Right lobe of liver (tissue), 4 donors: ENCODE measurements at regions not wholly inside any gene's neighbourhood (a gene's known extent, or its start where the extent isn't known, plus 50 kb on each side); places are given as distances from the start of the nearest gene placed in this dataset.

Experiments
- CTCF ChIP-seq, 4 donors: fragments of 200-600 bp in 3 of 4; fragments of 450-650 bp in 1 of 4; IDR thresholded peaks; one replicate each; pipeline versions ENCODE4 v1.5.1 to v1.8.0; 2016 to 2022; ENCODE audit warnings: antibody characterized with exemption in 4 of 4, mild to moderate bottlenecking in 2 of 4
- POLR2A ChIP-seq: fragments of 450-650 bp; IDR thresholded peaks from one replicate; pipeline ENCODE4 v1.6.1; 2017; ENCODE audit warnings: antibody characterized with exemption, mild to moderate bottlenecking
- donor health status: DM: no; HTN: no; CAD: no.
- donor health status: DM: no; HTN: no; CAD: no.
- donor health status: DM: no; HTN: yes; CAD: no.

DNA sequence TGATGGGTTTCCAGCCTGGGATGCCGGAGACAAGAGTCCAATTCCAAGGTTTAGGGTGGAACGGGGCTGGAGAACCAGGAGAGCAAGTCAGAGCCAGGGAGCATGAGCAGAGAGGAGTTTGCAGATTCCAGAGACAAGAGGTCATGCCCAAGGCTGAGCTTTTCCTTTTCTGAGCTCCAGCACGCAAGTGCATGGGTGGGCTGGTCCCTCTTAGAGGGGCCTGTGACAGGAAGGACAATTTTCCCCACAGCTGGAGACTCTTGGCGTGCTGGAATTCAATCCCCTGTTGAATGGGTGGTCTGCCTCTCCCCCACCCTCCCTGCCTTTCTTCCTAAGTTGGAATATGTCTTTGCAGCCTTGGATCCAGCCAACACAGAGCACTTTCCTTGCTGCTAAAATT, 431.9 kb downstream of the BCL11B start:
- TF ChIP-seq CTCF (IDR thresholded peaks at IDR 0.05) (no peak), POLR2A (no peak)
